ENCODE measurements at regions not wholly inside any gene's neighbourhood (a gene's known extent, or its start where the extent isn't known, plus 50 kb on each side); places are given as distances from the start of the nearest gene placed in this dataset.

- Histone ChIP-seq H3K9me3 (ENCODE audit: insufficient read depth, low read depth, low read length) (no peaks in the 10 kb centered on the region), H4K20me1 (ENCODE audit: insufficient read depth, low read length) (no peaks in the 10 kb centered on the region), H3K79me2 (ENCODE audit: insufficient read depth, low read length) (no peaks in the 10 kb centered on the region), H3K9ac (ENCODE audit: low read length) (no peak overlapping the region), H3K27ac (ENCODE audit: low read depth, low read length) (no peak overlapping the region), H2AFZ (ENCODE audit: low read depth, low read length) (no peak overlapping the region), H3K27me3 (ENCODE audit: insufficient read depth, low read length) (no peaks in the 10 kb centered on the region), H3K4me3 (ENCODE audit: insufficient read depth, low read depth, low read length) (no peak overlapping the region), H3K4me2 (ENCODE audit: low read length) (no peak overlapping the region), H3K36me3 (ENCODE audit: insufficient read depth, low read length) (no peaks in the 10 kb centered on the region), H3K4me1 (ENCODE audit: insufficient read depth, low read length) (no peaks in the 10 kb centered on the region)
- H3K9me3 Mint-ChIP-seq (ENCODE audit: unreplicated experiment): no peaks in the 10 kb centered on the region
- H3K27ac Mint-ChIP-seq (ENCODE audit: unreplicated experiment): no peak overlapping the region
- peaks cover 5% of the 10 kb centered on the region for H3K4me1 Mint-ChIP-seq (ENCODE audit: low read depth, unreplicated experiment)
- TF ChIP-seq CTCF (IDR thresholded peaks at IDR 0.05; ENCODE audit: insufficient read depth, low read depth, low read length): no peak
- TF ChIP-seq EZH2 (IDR thresholded peaks at IDR 0.05; ENCODE audit: insufficient read depth, low read length): no peak
- FAIRE-seq: no peak
- no peak overlapping the region for H3K4me3 Mint-ChIP-seq (ENCODE audit: unreplicated experiment)
- no peaks in the 10 kb centered on the region for H3K36me3 Mint-ChIP-seq (ENCODE audit: low read depth, unreplicated experiment)
- H3K27me3 Mint-ChIP-seq (ENCODE audit: low read depth, unreplicated experiment): no peaks in the 10 kb centered on the region
- no peak for DNase-seq (ENCODE audit: low read depth)
These were observed 988.4 kb downstream of the FLRT2 start for GRCh38 chr14:86518298-86518697.

GRCh38 chr14:86515195-86515594, 985.3 kb downstream of the FLRT2 start:
- FAIRE-seq (no peak), DNase-seq (ENCODE audit: low read depth) (no peak)
- no peak for TF ChIP-seq CTCF (IDR thresholded peaks at IDR 0.05; ENCODE audit: insufficient read depth, low read depth, low read length)
- TF ChIP-seq EZH2 (IDR thresholded peaks at IDR 0.05; ENCODE audit: insufficient read depth, low read length): no peak
- no peak overlapping the region for H3K9ac ChIP-seq (ENCODE audit: low read length)
- H3K36me3 ChIP-seq (ENCODE audit: insufficient read depth, low read length): no peaks in the 10 kb centered on the region
- Mint-ChIP-seq H3K27ac (ENCODE audit: unreplicated experiment) (no peak overlapping the region), H3K27me3 (ENCODE audit: low read depth, unreplicated experiment) (no peaks in the 10 kb centered on the region), H3K4me1 (ENCODE audit: low read depth, unreplicated experiment) (peaks cover 5% of the 10 kb centered on the region), H3K9me3 (ENCODE audit: unreplicated experiment) (no peaks in the 10 kb centered on the region), H3K4me3 (ENCODE audit: unreplicated experiment) (no peak overlapping the region), H3K36me3 (ENCODE audit: low read depth, unreplicated experiment) (no peaks in the 10 kb centered on the region)
- H3K4me3 ChIP-seq (ENCODE audit: insufficient read depth, low read depth, low read length): no peak overlapping the region
- H3K4me1 ChIP-seq (ENCODE audit: insufficient read depth, low read length): no peaks in the 10 kb centered on the region
- no peaks in the 10 kb centered on the region for H4K20me1 ChIP-seq (ENCODE audit: insufficient read depth, low read length)
- no peaks in the 10 kb centered on the region for H3K79me2 ChIP-seq (ENCODE audit: insufficient read depth, low read length)
- no peaks in the 10 kb centered on the region for H3K27me3 ChIP-seq (ENCODE audit: insufficient read depth, low read length)
- H2AFZ ChIP-seq (ENCODE audit: low read depth, low read length): no peak overlapping the region
- H3K9me3 ChIP-seq (ENCODE audit: insufficient read depth, low read depth, low read length): no peaks in the 10 kb centered on the region
- no peak overlapping the region for H3K4me2 ChIP-seq (ENCODE audit: low read length)
- H3K27ac ChIP-seq (ENCODE audit: low read depth, low read length): no peak overlapping the region

- no peak for FAIRE-seq
- H3K9ac ChIP-seq (ENCODE audit: low read length): no peak overlapping the region
These were observed 983.6 kb downstream of the FLRT2 start for GRCh38 chr14:86513564-86513963.

More at GRCh38 chr14:86513564-86513963, 983.6 kb downstream of the FLRT2 start:
- H3K4me1 ChIP-seq (ENCODE audit: insufficient read depth, low read length): no peaks in the 10 kb centered on the region
- no peak overlapping the region for H3K4me2 ChIP-seq (ENCODE audit: low read length)
- no peaks in the 10 kb centered on the region for H3K9me3 ChIP-seq (ENCODE audit: insufficient read depth, low read depth, low read length)
- no peaks in the 10 kb centered on the region for H3K36me3 Mint-ChIP-seq (ENCODE audit: low read depth, unreplicated experiment)
- H3K27ac Mint-ChIP-seq (ENCODE audit: unreplicated experiment): no peak overlapping the region
- H3K4me1 Mint-ChIP-seq (ENCODE audit: low read depth, unreplicated experiment): peaks cover 5% of the 10 kb centered on the region
- no peaks in the 10 kb centered on the region for H3K79me2 ChIP-seq (ENCODE audit: insufficient read depth, low read length)
- H3K4me3 Mint-ChIP-seq (ENCODE audit: unreplicated experiment): no peak overlapping the region
- H3K9me3 Mint-ChIP-seq (ENCODE audit: unreplicated experiment): no peaks in the 10 kb centered on the region
- no peak overlapping the region for H2AFZ ChIP-seq (ENCODE audit: low read depth, low read length)
- no peak overlapping the region for H3K4me3 ChIP-seq (ENCODE audit: insufficient read depth, low read depth, low read length)
- no peak for DNase-seq (ENCODE audit: low read depth)
- TF ChIP-seq EZH2 (IDR thresholded peaks at IDR 0.05; ENCODE audit: insufficient read depth, low read length): no peak
- TF ChIP-seq CTCF (IDR thresholded peaks at IDR 0.05; ENCODE audit: insufficient read depth, low read depth, low read length): no peak
- H4K20me1 ChIP-seq (ENCODE audit: insufficient read depth, low read length): no peaks in the 10 kb centered on the region
- no peaks in the 10 kb centered on the region for H3K27me3 ChIP-seq (ENCODE audit: insufficient read depth, low read length)
- no peaks in the 10 kb centered on the region for H3K36me3 ChIP-seq (ENCODE audit: insufficient read depth, low read length)
- H3K27ac ChIP-seq (ENCODE audit: low read depth, low read length): no peak overlapping the region
- H3K27me3 Mint-ChIP-seq (ENCODE audit: low read depth, unreplicated experiment): no peaks in the 10 kb centered on the region
